HepG2 (cell line): ENCODE measurements at regions not wholly inside any gene's neighbourhood (a gene's known extent, or its start where the extent isn't known, plus 50 kb on each side); places are given as distances from the start of the nearest gene placed in this dataset.

Experiments
- ATAC-seq: fragments of 200-7000 bp; cut with Tn5 transposase; 3 replicates; pipeline ENCODE4 v1.9.1; 2020; ENCODE audit warnings: mild to moderate bottlenecking, moderate library complexity
- BruUV-seq: library from RNA; stranded (reverse); fragments of 400-500 nt; replicated peaks from 2 replicates; lab custom pipeline; 2021; lab: Mats Ljungman, UMichigan
- CTCF ChIA-PET: fragments of 300-600 bp; formaldehyde crosslinking; extraction: SDS; loops from one replicate; lab custom pipeline; 2021; ENCODE audit warnings: low total read pairs, inconsistent platforms, low intra/inter-chr PET ratio; lab: Yijun Ruan, JAX
- POLR2A ChIA-PET: fragments of 350-600 bp; sonication (Branson Sonifier 250); formaldehyde crosslinking; loops from one replicate; lab custom pipeline; 2020; ENCODE audit warnings: antibody characterized with exemption, inconsistent platforms; lab: Yijun Ruan, JAX
- DNase-seq: peaks from one replicate; pipeline ENCODE4 v3.0.0-alpha.2; 2015; ENCODE audit warnings: low spot score
- FAIRE-seq: peaks from 3 replicates; lab custom pipeline; 2011; peaks lifted over from hg19 to GRCh38; lab: Jason Lieb, UNC
- H2AFZ ChIP-seq: one replicate; pipeline ENCODE4 v1.6.1; 2011; ENCODE audit warnings: low read length, inconsistent platforms
- H3K27ac ChIP-seq: fragments of 300-600 bp; 3 replicates; pipeline ENCODE4 v1.8.0; 2011; ENCODE audit warnings: mixed run types, mild to moderate bottlenecking, mixed read lengths, low read length, inconsistent platforms; ENCODE audit not compliant: insufficient read depth; ENCODE audit errors: extremely low read length
- H3K27me3 ChIP-seq, 2 experiments: fragments of 200-600 bp in 1 of 2; 2 replicates in 1 of 2; 3 replicates in 1 of 2; pipeline versions ENCODE4 v1.6.0 to v1.8.0; 2011; ENCODE audit warnings: low read length in 2 of 2, mild to moderate bottlenecking in 2 of 2, moderate library complexity in 2 of 2, inconsistent platforms in 1 of 2; ENCODE audit not compliant: insufficient read depth in 2 of 2, control insufficient read depth in 1 of 2
- H3K36me3 ChIP-seq, 2 experiments: fragments of 200-600 bp in 1 of 2; replicated peaks in 1 of 2; 2 replicates in 1 of 2; 3 replicates in 1 of 2; pipeline versions ENCODE4 v1.5.1 to v1.8.0; 2011; ENCODE audit warnings: low read length in 2 of 2, inconsistent platforms in 1 of 2; ENCODE audit not compliant: insufficient read depth in 2 of 2, control insufficient read depth in 1 of 2
- H3K4me1 ChIP-seq: 2 replicates; pipeline ENCODE4 v1.5.1; 2012; ENCODE audit warnings: low read length, inconsistent platforms; ENCODE audit not compliant: insufficient read depth
- H3K4me2 ChIP-seq: 2 replicates; pipeline ENCODE4 v1.6.0; 2011; ENCODE audit warnings: low read depth, low read length, inconsistent platforms
- H3K4me3 ChIP-seq, 3 experiments: fragments of 200-600 bp in 1 of 3; sonication (generic), shearing (Covaris generic) in 1 of 3; replicated peaks in 1 of 3; 2 replicates each; pipeline ENCODE4 v1.5.1; 2011 to 2016; ENCODE audit warnings: low read length in 3 of 3, inconsistent platforms in 2 of 3, low read depth in 2 of 3, mild to moderate bottlenecking in 2 of 3, control low read depth in 1 of 3, mixed read lengths in 1 of 3; ENCODE audit not compliant: insufficient read depth in 1 of 3
- H3K79me2 ChIP-seq: one replicate; pipeline ENCODE4 v1.6.1; 2011; ENCODE audit warnings: low read length, inconsistent platforms; ENCODE audit not compliant: insufficient read depth
- H3K9ac ChIP-seq: 2 replicates; pipeline ENCODE4 v1.6.0; 2011; ENCODE audit warnings: mild to moderate bottlenecking, low read depth, low read length, inconsistent platforms; ENCODE audit not compliant: insufficient read depth
- H3K9me3 ChIP-seq: 2 replicates; pipeline ENCODE4 v1.5.1; 2012; ENCODE audit warnings: mild to moderate bottlenecking, low read length
- H4K20me1 ChIP-seq: 2 replicates; pipeline ENCODE4 v1.6.0; 2011; ENCODE audit warnings: inconsistent platforms, mild to moderate bottlenecking, low read length, moderate library complexity; ENCODE audit not compliant: insufficient read depth
- FUBP1 ChIP-seq: sonication (generic); formaldehyde crosslinking; IDR thresholded peaks from 2 replicates; pipeline ENCODE4 v1.5.1; 2020; ENCODE audit warnings: missing genetic modification reagents, mild to moderate bottlenecking, borderline replicate concordance
- HMGXB3 ChIP-seq: sonication (generic); formaldehyde crosslinking; IDR thresholded peaks from 2 replicates; pipeline ENCODE4 v1.4.0; 2020; ENCODE audit warnings: missing genetic modification reagents, borderline replicate concordance
- REST ChIP-seq, 2 experiments: IDR thresholded peaks; 2 replicates each; pipeline ENCODE4 v1.6.1; 2011 to 2012; ENCODE audit warnings: low read length in 2 of 2, borderline replicate concordance in 1 of 2, low read depth in 1 of 2, mild to moderate bottlenecking in 1 of 2, moderate library complexity in 1 of 2
- U2AF2 ChIP-seq: fragments of 200-400 bp; formaldehyde crosslinking; IDR thresholded peaks from 2 replicates; pipeline ENCODE4 v1.6.1; 2017; ENCODE audit warnings: low read depth, mild to moderate bottlenecking, low read length
- WGBS: methylation state at CpG from one replicate; pipeline ENCODE4 v1.1.6; 2017; ENCODE audit warnings: low lambda C conversion rate; 5-methylcytosine and 5-hydroxymethylcytosine counted together
- in situ Hi-C: cut with HindIII; loops from 2 replicates; pipeline ENCODE4 v1.10.0; 2017; ENCODE audit warnings: low pct_unique_long_range_greater_than_20kb; ENCODE audit not compliant: extremely low pct_ligation_motif_present
- intact Hi-C: fragments of 100-400 bp; cut with micrococcal nuclease; formaldehyde crosslinking; loops from one replicate; pipeline ENCODE4 v1.10.0; 2022; ENCODE audit not compliant: unreplicated experiment

- WGBS: 23% methylated on average over 13 of the region's 19 CpGs
- BruUV-seq: no TSS peak
- H3K79me2 ChIP-seq: no peaks in the 10 kb centered on the region
- no peak overlapping the region for H3K27ac ChIP-seq
- no peak overlapping the region for H2AFZ ChIP-seq
- no peaks in the 10 kb centered on the region for H3K36me3 ChIP-seq
- POLR2A ChIA-PET: no interaction called here
- peaks cover 0 to 17% of the 10 kb centered on the region in 2 experiments; a peak in 1 of 5 replicates for H3K27me3 ChIP-seq
- intact Hi-C loops (no loop called here), in situ Hi-C loops (no loop called here)
- H3K4me1 ChIP-seq: no peaks in the 10 kb centered on the region
- H3K4me2 ChIP-seq: no peak overlapping the region
- FAIRE-seq (no peak), ATAC-seq (no peak; the same call in 1 of the 3 replicates), DNase-seq (no peak)
- TF ChIP-seq FUBP1 (CRISPR knock-in tag): no peak
- no peak for TF ChIP-seq U2AF2
- peak; percentile 1 to 50; a peak in 2 of 4 replicates for TF ChIP-seq REST (IDR thresholded peaks at IDR 0.05; ENCODE audit: borderline replicate concordance in 1 of 2, low read depth in 1 of 2, low read length in 2 of 2)
- no peak for TF ChIP-seq HMGXB3
- H3K9me3 ChIP-seq: no peaks in the 10 kb centered on the region
- H3K9ac ChIP-seq: no peak overlapping the region
- no peaks in the 10 kb centered on the region for H4K20me1 ChIP-seq
- H3K4me3 ChIP-seq: no peak overlapping the region
- CTCF ChIA-PET: no interaction called here
Observed at GRCh38 chr10:130337696-130338635, 201.8 kb downstream of the GLRX3 start.
